GM18520 (cell line): ENCODE measurements at regions not wholly inside any gene's neighbourhood (a gene's known extent, or its start where the extent isn't known, plus 50 kb on each side); places are given as distances from the start of the nearest gene placed in this dataset.
"Not testable (repeated sequence)": the region's sequence is repeated elsewhere in the genome, so short reads cannot be mapped to it uniquely, and the experiment has no call there.

Experiments used
- ATAC-seq: cut with Tn5 transposase; IDR thresholded peaks from one replicate; pipeline ENCODE4 v1.9.1; 2021; ENCODE audit not compliant: unreplicated experiment

- no peak for ATAC-seq
Measured at GRCh38 chr6:11410539-11411307, 126.8 kb upstream of the TMEM170B start.

DNA sequence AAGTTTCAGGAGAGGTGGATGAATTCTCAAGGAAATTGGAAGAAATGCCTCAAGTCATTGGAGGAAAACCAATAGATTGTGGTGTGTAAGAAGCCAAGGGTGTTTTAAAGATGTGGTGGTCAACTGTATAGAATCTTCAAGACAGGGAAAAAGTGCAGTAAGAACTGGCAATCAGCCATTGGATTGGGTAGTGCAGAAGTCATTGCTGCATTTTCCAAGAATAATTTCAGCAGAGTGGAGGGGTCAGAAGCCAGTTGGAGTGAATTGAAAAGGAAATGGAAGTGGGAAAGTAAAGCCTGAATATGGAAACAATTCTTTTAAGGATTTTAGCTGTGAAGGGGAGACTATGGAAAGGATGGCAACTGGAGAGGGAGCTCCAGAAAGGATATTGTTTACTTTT, 128.2 kb upstream of the TMEM170B start:
- ATAC-seq: no peak

DNA sequence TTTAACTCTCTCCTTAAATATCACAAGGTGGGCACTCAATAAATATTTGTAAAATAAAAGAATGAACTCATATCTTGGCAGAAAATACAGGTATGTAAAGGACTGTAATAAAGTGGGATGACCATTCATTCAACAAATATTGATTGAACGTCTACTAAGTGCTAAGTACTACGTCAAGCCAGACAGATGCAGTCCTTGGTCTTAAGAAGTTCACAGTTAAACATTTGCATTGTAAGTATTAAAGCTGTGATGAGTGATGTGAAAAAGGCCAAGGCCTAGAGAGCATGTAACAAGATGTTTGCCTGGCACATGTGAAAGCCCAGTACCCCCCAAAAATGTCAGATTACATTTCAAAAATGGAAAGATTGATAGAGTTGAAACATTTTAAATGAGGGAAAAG, 130.1 kb upstream of the TMEM170B start:
- no peak for ATAC-seq

DNA sequence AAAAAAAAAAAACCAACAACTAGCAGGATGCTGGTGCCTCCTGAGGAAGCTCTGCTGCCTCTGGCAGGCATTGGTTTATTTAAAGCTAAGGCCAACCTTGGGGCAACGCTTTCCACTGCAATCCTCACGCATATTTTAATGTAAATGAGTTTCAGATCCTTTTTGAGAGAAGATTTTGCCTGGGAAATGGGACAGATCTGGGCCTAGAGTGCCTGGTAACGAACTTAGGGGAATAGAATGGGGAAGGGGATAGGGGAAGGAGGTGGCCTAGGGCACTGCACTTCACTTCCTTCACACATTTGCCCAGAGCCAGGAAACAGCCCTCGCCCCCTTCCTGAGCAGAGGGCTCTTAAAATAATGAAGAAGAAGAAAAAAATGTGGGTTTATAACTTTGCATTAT, 132.7 kb upstream of the TMEM170B start:
- ATAC-seq: no peak

GRCh38 chr6:11404081-11404480, 133.5 kb upstream of the TMEM170B start:
- ATAC-seq: peak; percentile 68

- no peak for ATAC-seq
Measured at GRCh38 chr6:11403035-11403601, 134.4 kb upstream of the TMEM170B start.

- ATAC-seq: not testable (repeated sequence)
Measured at GRCh38 chr6:11402581-11402980, 135.0 kb upstream of the TMEM170B start.

DNA sequence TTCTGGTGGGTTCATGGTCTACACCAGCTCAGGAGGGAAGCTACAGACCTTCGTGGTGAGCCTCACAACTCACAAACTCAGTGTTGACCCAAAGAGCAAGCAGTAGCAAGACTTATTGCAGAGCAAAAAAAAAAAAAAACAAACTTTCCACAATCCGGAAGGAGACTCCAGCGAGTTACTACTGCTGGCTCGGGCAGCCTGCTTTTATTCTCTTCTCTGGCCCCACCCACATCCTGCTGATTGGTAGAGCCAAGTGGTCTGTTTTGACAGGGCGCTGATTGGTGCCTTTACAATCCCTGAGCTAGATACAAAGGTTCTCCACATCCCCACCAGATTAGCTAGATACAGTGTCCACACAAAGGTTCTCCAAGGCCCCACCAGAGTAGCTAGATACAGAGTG, 135.6 kb upstream of the TMEM170B start:
- ATAC-seq: not testable (repeated sequence)

- no peak for ATAC-seq
Measured at GRCh38 chr6:11398451-11399326, 138.9 kb upstream of the TMEM170B start.

GRCh38 chr6:11397622-11398450, 139.7 kb upstream of the TMEM170B start:
- no peak for ATAC-seq

DNA sequence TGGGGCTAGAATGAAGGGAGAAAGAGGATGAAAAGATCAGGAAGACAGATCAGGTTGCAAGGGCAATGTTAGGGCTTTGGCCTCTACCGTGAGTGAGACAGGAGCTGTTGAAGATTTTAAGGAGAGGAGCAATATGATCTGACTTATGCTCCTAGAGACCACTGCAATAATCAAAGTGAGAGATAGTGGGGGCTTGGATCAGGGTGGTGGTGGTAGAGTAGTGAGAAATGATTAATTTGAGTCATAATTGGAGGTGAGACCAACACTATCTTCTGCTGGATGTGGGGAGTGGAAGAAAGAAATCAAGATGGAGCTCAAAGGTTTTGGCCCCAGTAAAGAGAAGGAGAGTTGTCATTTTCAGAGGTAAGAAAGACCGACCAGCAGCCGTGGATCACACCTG, 140.7 kb upstream of the TMEM170B start:
- no peak for ATAC-seq

- no peak for ATAC-seq
Measured at GRCh38 chr6:11393713-11394627, 143.6 kb upstream of the TMEM170B start.

DNA sequence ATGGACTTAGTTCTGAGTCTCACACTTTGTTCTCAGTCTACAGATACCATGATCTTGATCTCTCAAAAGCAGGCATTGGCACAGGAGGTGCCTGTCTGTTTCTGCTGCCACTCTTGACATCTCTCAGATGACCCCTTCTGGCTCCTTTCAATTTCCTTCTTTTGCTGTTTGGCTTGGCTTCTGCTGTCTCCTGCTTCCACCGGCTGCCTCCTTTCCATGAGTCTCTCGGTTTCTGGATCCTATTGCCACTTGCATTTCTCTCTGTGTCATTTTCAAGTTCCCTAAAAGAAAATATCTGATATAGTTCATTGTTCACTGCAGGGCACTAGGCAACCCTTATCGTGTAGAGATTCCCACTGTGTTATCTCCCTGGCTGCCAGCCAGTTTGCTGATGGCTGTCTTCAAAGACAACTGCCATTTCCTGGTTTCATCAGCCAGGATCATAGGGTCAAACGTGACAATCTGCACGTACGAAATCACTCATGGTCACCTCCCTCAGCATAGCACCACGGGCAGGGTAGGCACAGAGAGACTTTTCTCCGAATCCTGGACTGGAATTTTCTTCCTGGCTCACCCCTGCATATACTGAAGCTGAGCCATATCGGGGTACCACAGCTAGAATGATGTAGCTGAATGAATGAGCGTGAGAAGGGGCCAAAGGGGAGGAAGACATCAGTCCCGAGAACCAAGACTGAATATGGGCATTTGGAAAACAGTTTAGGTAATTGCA, 144.6 kb upstream of the TMEM170B start:
- no peak for ATAC-seq

DNA sequence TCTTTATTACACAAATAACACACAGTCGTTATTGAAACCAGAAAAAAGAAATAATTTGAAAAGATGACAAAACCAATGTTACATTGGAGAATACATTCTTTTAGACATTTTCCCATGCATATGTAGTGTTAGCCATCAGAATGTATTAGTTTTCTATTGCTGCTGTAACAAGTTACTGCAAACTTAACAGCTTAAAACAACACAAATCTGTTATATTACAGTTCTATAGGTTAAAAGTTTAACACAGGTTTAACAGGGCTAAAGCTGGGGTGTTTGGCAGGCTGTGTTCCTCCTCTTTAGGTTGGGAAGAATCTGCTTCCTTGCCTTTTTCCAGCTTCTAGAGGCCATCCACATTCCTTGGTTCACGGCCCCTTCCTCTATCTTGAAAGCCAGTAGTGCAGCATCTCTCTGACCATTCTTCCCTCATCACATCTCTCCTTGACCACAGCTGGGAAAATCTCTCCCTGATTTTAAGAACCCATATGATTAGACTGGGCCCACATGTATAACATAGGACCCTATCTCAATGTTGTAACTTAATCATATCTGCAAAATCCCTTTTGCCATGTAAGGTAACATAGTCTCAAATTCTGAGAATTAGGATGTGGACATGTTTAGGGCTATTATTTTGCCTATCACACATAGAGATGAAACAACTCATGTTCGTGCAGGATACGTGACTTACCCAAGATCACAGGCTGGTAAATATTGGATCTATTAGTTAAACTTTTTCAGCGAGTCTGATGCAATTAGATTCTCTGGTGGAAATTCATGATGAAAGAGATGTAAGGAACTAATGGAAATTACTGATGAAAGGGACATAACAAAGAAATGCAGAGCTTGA, 145.4 kb upstream of the TMEM170B start:
- ATAC-seq: no peak

DNA sequence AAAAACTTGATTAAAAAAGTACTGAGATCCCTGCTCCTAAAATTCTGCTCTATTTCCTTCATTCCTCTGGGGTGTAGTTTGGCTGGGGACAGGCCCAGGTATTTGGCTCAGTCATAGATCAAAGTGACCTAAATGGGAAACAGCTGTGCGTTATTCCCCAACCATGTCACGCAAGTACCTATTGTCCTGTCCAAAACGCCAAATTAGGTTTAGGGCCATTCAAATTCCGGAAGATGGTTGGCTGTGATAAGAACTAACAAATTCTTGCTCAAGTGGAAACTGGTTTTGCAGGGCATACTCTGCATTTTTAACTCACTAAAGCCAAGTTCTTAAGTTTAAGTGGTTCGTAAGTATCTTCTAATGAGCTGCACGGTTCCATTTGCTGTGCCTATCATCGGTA, 147.6 kb upstream of the TMEM170B start:
- no peak for ATAC-seq

GRCh38 chr6:11388983-11389944, 148.3 kb upstream of the TMEM170B start:
- no peak for ATAC-seq

GRCh38 chr6:11387707-11388430, 149.7 kb upstream of the TMEM170B start:
- ATAC-seq: no peak
